ENCODE measurements at regions not wholly inside any gene's neighbourhood (a gene's known extent, or its start where the extent isn't known, plus 50 kb on each side); places are given as distances from the start of the nearest gene placed in this dataset.

DNA sequence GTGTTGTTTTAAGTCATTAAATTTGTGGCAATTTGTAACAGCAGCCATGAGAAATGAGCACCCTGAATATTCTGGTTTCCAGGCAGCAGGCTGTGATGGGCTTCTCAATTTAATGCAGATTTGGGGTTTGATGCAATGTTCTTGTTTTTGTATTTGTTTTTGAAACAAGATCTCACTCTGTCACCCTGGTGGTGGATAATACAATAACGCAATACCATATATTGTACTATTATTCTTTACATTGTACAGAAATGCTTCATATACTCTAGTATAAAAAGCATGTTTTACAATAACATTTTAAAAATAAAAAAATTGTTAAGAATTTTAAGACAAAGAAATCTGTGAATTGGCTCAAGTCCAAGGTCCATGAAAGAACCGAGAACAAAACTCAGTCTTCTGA, 129.1 kb downstream of the USP46 start:
- Histone ChIP-seq H3K9me3 (ENCODE audit: control insufficient read depth, insufficient read depth, low read length) (no peaks in the 10 kb centered on the region), H3K9me1 (ENCODE audit: insufficient read depth, low read length) (no peaks in the 10 kb centered on the region), H3K4ac (ENCODE audit: low read depth, low read length) (no peak overlapping the region), H2AK5ac (ENCODE audit: low read depth, low read length) (no peak overlapping the region), H3K4me3 (ENCODE audit: insufficient read depth, low read depth, low read length) (no peak overlapping the region), H3K27ac (ENCODE audit: insufficient read depth, low read length) (no peak overlapping the region), H2BK15ac (ENCODE audit: low read depth, low read length) (no peak overlapping the region), H2AFZ (replicated peaks; ENCODE audit: low read length, poor library complexity) (no peak overlapping the region), H3K23ac (ENCODE audit: low read depth, low read length) (no peak overlapping the region), H3K18ac (ENCODE audit: low read depth, low read length) (no peak overlapping the region), H3K56ac (ENCODE audit: extremely low read depth, insufficient read depth, low read length) (no peak overlapping the region), H3K9ac (ENCODE audit: low read depth, low read length) (no peak overlapping the region), H3K36me3 (ENCODE audit: control insufficient read depth, insufficient read depth, low read length) (no peaks in the 10 kb centered on the region), H4K91ac (ENCODE audit: insufficient read depth, low read depth, low read length) (no peak overlapping the region), H3K27me3 (ENCODE audit: control insufficient read depth, insufficient read depth, low read length) (peaks cover 8% of the 10 kb centered on the region), H2BK120ac (ENCODE audit: low read depth, low read length) (no peak overlapping the region), H2BK20ac (ENCODE audit: low read depth, low read length) (no peak overlapping the region), H2BK5ac (ENCODE audit: low read depth, low read length, poor library complexity, severe bottlenecking) (no peak overlapping the region), H4K8ac (ENCODE audit: low read depth in 2 of 2, low read length in 2 of 2) (no peak overlapping the region), H3K79me1 (ENCODE audit: low read depth in 1 of 2, low read length in 2 of 2) (no peaks in the 10 kb centered on the region), H4K5ac (ENCODE audit: low read depth, low read length) (no peak overlapping the region), H2AK9ac (replicated peaks; ENCODE audit: low read depth, low read length, poor library complexity) (no peak overlapping the region), H3K14ac (replicated peaks; ENCODE audit: low read depth, low read length) (no peak overlapping the region), H3K4me1 (ENCODE audit: control insufficient read depth, insufficient read depth, low read length) (no peaks in the 10 kb centered on the region), H3K4me2 (ENCODE audit: low read depth, low read length) (no peak overlapping the region), H4K20me1 (ENCODE audit: insufficient read depth, low read length) (no peaks in the 10 kb centered on the region)
- ChIA-PET POLR2A (ENCODE audit: unreplicated experiment) (no interaction called here), CTCF (interaction anchor here (0.5 kb wide), 1 partner anchor 1414 kb away, joined by 3 read pairs; no protein-coding TSS in a partner anchor)
- dilution Hi-C loops (cut with HindIII; ENCODE audit: low sequenced_read_pairs, unreplicated experiment) = no loop called here
- TF ChIP-seq, protein P1, sequence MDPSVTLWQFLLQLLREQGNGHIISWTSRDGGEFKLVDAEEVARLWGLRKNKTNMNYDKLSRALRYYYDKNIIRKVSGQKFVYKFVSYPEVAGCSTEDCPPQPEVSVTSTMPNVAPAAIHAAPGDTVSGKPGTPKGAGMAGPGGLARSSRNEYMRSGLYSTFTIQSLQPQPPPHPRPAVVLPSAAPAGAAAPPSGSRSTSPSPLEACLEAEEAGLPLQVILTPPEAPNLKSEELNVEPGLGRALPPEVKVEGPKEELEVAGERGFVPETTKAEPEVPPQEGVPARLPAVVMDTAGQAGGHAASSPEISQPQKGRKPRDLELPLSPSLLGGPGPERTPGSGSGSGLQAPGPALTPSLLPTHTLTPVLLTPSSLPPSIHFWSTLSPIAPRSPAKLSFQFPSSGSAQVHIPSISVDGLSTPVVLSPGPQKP (IDR thresholded peaks at IDR 0.05; ENCODE audit: borderline replicate concordance, low read depth, low read length) = no peak
- no peak for TF ChIP-seq RCOR1 (IDR thresholded peaks at IDR 0.05; ENCODE audit: insufficient replicate concordance, low read length)
- TF ChIP-seq CEBPB (IDR thresholded peaks at IDR 0.05; ENCODE audit: low read depth, low read length) = no peak
- no peak for TF ChIP-seq RAD21 (IDR thresholded peaks at IDR 0.05; ENCODE audit: low read length)
- no peak for TF ChIP-seq FOS (IDR thresholded peaks at IDR 0.05; ENCODE audit: low read depth, low read length)
- no peak for TF ChIP-seq POLR2A (IDR thresholded peaks at IDR 0.05; ENCODE audit: low read depth, low read length)
- TF ChIP-seq MAFK (IDR thresholded peaks at IDR 0.05; ENCODE audit: low read depth, low read length) = no peak
- no peak for TF ChIP-seq NFE2L2 (IDR thresholded peaks at IDR 0.05; ENCODE audit: low read depth, low read length)
- TF ChIP-seq, protein P2, sequence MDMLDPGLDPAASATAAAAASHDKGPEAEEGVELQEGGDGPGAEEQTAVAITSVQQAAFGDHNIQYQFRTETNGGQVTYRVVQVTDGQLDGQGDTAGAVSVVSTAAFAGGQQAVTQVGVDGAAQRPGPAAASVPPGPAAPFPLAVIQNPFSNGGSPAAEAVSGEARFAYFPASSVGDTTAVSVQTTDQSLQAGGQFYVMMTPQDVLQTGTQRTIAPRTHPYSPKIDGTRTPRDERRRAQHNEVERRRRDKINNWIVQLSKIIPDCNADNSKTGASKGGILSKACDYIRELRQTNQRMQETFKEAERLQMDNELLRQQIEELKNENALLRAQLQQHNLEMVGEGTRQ (IDR thresholded peaks at IDR 0.05; ENCODE audit: low read depth, low read length) = no peak
- TF ChIP-seq, protein P3, sequence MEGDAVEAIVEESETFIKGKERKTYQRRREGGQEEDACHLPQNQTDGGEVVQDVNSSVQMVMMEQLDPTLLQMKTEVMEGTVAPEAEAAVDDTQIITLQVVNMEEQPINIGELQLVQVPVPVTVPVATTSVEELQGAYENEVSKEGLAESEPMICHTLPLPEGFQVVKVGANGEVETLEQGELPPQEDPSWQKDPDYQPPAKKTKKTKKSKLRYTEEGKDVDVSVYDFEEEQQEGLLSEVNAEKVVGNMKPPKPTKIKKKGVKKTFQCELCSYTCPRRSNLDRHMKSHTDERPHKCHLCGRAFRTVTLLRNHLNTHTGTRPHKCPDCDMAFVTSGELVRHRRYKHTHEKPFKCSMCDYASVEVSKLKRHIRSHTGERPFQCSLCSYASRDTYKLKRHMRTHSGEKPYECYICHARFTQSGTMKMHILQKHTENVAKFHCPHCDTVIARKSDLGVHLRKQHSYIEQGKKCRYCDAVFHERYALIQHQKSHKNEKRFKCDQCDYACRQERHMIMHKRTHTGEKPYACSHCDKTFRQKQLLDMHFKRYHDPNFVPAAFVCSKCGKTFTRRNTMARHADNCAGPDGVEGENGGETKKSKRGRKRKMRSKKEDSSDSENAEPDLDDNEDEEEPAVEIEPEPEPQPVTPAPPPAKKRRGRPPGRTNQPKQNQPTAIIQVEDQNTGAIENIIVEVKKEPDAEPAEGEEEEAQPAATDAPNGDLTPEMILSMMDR (conservative IDR thresholded peaks at IDR 0.05; ENCODE audit: low read depth, low read length) = no peak
- no peak for TF ChIP-seq MAZ (IDR thresholded peaks at IDR 0.05; ENCODE audit: borderline replicate concordance, low read depth, low read length)
- no peak for ATAC-seq (ENCODE audit: low read depth)
- BruUV-seq (replicated peaks) = no TSS peak
- in situ Hi-C loops (cut with MboI; ENCODE audit: low sequenced_read_pairs) = loop anchor here (25.0 kb wide), 1 partner anchor 1707 kb away; the partner anchor contains the start of gene PDGFRA
- DNase-seq = no peak
- no CpG with 5 or more reads among the region's 2 CpGs for WGBS, 2 experiments (ENCODE audit: extremely low coverage in 2 of 2, insufficient read length in 1 of 2)
- intact Hi-C loops (cut with micrococcal nuclease) = no loop called here
